GM12873 (cell line): ENCODE measurements at regions not wholly inside any gene's neighbourhood (a gene's known extent, or its start where the extent isn't known, plus 50 kb on each side); places are given as distances from the start of the nearest gene placed in this dataset.
A peak's percentile ranks its signal among the peaks of the same experiment; 100 is the strongest.

Experiments used
- CTCF ChIP-seq: IDR thresholded peaks from 2 replicates; pipeline ENCODE4 v1.5.1; 2012; ENCODE audit warnings: low read depth, mild to moderate bottlenecking, moderate library complexity, low read length, control low read depth; ENCODE audit not compliant: insufficient read depth; ENCODE audit errors: missing control alignments

- no peak for TF ChIP-seq CTCF
These were observed 329.5 kb downstream of the ICE1 start for GRCh38 chr5:5751987-5752386.

- no peak for TF ChIP-seq CTCF
These were observed 329.0 kb downstream of the ICE1 start for GRCh38 chr5:5751498-5751897.

- TF ChIP-seq CTCF, result no peak
These were observed 318.9 kb downstream of the ICE1 start for GRCh38 chr5:5741418-5741817.

- TF ChIP-seq CTCF, result no peak
These were observed 317.0 kb downstream of the ICE1 start for GRCh38 chr5:5739490-5739945.

GRCh38 chr5:5738797-5739489, 316.5 kb downstream of the ICE1 start:
- TF ChIP-seq CTCF, result no peak

- TF ChIP-seq CTCF, result no peak
These were observed 313.5 kb downstream of the ICE1 start for GRCh38 chr5:5736007-5736406.

GRCh38 chr5:5726401-5726800, 303.9 kb downstream of the ICE1 start:
- peak; percentile 14 for TF ChIP-seq CTCF
